Lung (tissue), 11 donors: ENCODE measurements at regions not wholly inside any gene's neighbourhood (a gene's known extent, or its start where the extent isn't known, plus 50 kb on each side); places are given as distances from the start of the nearest gene placed in this dataset.
"Not testable (repeated sequence)": the region's sequence is repeated elsewhere in the genome, so short reads cannot be mapped to it uniquely, and the experiment has no call there.

Experiments
- ATAC-seq: fragments of 200-7000 bp; cut with Tn5 transposase; one replicate; pipeline ENCODE4 v1.9.1; 2020; ENCODE audit warnings: moderate number of reproducible peaks; ENCODE audit not compliant: insufficient read depth, low FRiP score
- DNase-seq, 3 donors: peaks; one replicate each; pipeline ENCODE4 v3.0.0-alpha.2; 2013 to 2017
- H3K27ac ChIP-seq, 2 donors: one replicate each; pipeline ENCODE4 v1.5.1; 2013; ENCODE audit warnings: mild to moderate bottlenecking in 2 of 2, moderate library complexity in 2 of 2, control low read depth in 1 of 2, inconsistent platforms in 1 of 2, low read depth in 1 of 2, low read length in 1 of 2
- H3K27me3 ChIP-seq, 3 donors: one replicate each; pipeline ENCODE4 v1.5.1; 2013; ENCODE audit warnings: low read length in 2 of 3; ENCODE audit not compliant: control insufficient read depth in 3 of 3, insufficient read depth in 3 of 3
- H3K36me3 ChIP-seq, 4 donors: one replicate each; pipeline ENCODE4 v1.5.1; 2013; ENCODE audit warnings: low read length in 4 of 4, mild to moderate bottlenecking in 1 of 4, moderate library complexity in 1 of 4; ENCODE audit not compliant: control insufficient read depth in 4 of 4, insufficient read depth in 4 of 4
- H3K4me1 ChIP-seq, 5 donors: one replicate each; pipeline ENCODE4 v1.5.1; 2013; ENCODE audit warnings: low read length in 5 of 5, mild to moderate bottlenecking in 2 of 5, moderate library complexity in 1 of 5; ENCODE audit not compliant: control insufficient read depth in 5 of 5, insufficient read depth in 5 of 5
- H3K4me3 ChIP-seq: one replicate; pipeline ENCODE4 v1.5.1; 2013; ENCODE audit warnings: mild to moderate bottlenecking, control low read depth, moderate library complexity
- H3K9ac ChIP-seq, 2 donors: one replicate each; pipeline ENCODE4 v1.5.1; 2013; ENCODE audit warnings: low read length in 2 of 2, control low read depth in 1 of 2; ENCODE audit not compliant: insufficient read depth in 1 of 2
- H3K9me3 ChIP-seq, 4 donors: one replicate each; pipeline ENCODE4 v1.5.1; 2013; ENCODE audit warnings: low read length in 3 of 4, mild to moderate bottlenecking in 1 of 4, moderate library complexity in 1 of 4; ENCODE audit not compliant: control insufficient read depth in 4 of 4, insufficient read depth in 3 of 4
- CTCF ChIP-seq: IDR thresholded peaks from 2 replicates; pipeline ENCODE4 v1.5.1; 2012; ENCODE audit warnings: mild to moderate bottlenecking; ENCODE audit errors: control extremely low read depth, extremely low read depth
- WGBS, 2 donors: extraction: QIAGEN DNeasy Blood & Tissue Kit; methylation state at CpG; one replicate each; pipeline ENCODE4 v1.1.7; 2013; 5-methylcytosine and 5-hydroxymethylcytosine counted together
- donor health status: control.
- donor health status: control.
- donor health status: Bipolar disorder and iron deficiency.
- donor health status: healthy.
- donor health status: DM: yes; HTN: yes; CAD: no.

GRCh38 chr1:76687307-76688175 lies 179.7 kb upstream of the ST6GALNAC5 start:
- H3K4me1 ChIP-seq = no peaks in the 10 kb centered on the region
- TF ChIP-seq CTCF = no peak
- DNase-seq (peak in 2 of 3 donors; percentile 44 to 68), ATAC-seq (no peak)
- no peak overlapping the region for H3K27ac ChIP-seq
- H3K4me3 ChIP-seq = no peak overlapping the region
- no peak overlapping the region for H3K9ac ChIP-seq
- peaks cover 0 to 1% (median 0%) of the 10 kb centered on the region in 4 donors for H3K9me3 ChIP-seq
- WGBS, 2 donors = 40 to 55% methylated on average over 6 of the region's 6 CpGs
- H3K36me3 ChIP-seq = no peaks in the 10 kb centered on the region
- no peaks in the 10 kb centered on the region for H3K27me3 ChIP-seq

- Histone ChIP-seq H3K36me3 (no peaks in the 10 kb centered on the region), H3K4me3 (no peak overlapping the region), H3K27me3 (no peaks in the 10 kb centered on the region), H3K27ac (no peak overlapping the region), H3K4me1 (no peaks in the 10 kb centered on the region), H3K9ac (no peak overlapping the region), H3K9me3 (peaks cover 0 to 3% (median under 1%) of the 10 kb centered on the region in 4 donors)
- WGBS, 2 donors = 69 to 77% methylated on average over 3 of the region's 3 CpGs
- no peak for DNase-seq
- ATAC-seq = no peak
- no peak for TF ChIP-seq CTCF
These were observed 176.5 kb upstream of the ST6GALNAC5 start for GRCh38 chr1:76690766-76691165.

GRCh38 chr1:76695535-76695934 lies 171.7 kb upstream of the ST6GALNAC5 start:
- no peak overlapping the region for H3K4me3 ChIP-seq
- WGBS, 2 donors = 33 to 42% methylated on average over 2 of the region's 2 CpGs
- no peaks in the 10 kb centered on the region for H3K27me3 ChIP-seq
- TF ChIP-seq CTCF = no peak
- DNase-seq (no peak), ATAC-seq (no peak)
- H3K27ac ChIP-seq = no peak overlapping the region
- peaks cover 0 to 3% (median under 1%) of the 10 kb centered on the region in 4 donors for H3K9me3 ChIP-seq
- H3K36me3 ChIP-seq = no peaks in the 10 kb centered on the region
- H3K9ac ChIP-seq = no peak overlapping the region
- H3K4me1 ChIP-seq = no peaks in the 10 kb centered on the region

- Histone ChIP-seq H3K9me3 (peaks cover 0 to 3% (median under 1%) of the 10 kb centered on the region in 4 donors), H3K27me3 (no peaks in the 10 kb centered on the region), H3K9ac (no peak overlapping the region), H3K4me3 (no peak overlapping the region), H3K27ac (no peak overlapping the region), H3K36me3 (no peaks in the 10 kb centered on the region), H3K4me1 (no peaks in the 10 kb centered on the region)
- 95 to 97% methylated on average over 3 of the region's 3 CpGs for WGBS, 2 donors
- DNase-seq (no peak), ATAC-seq (no peak)
- TF ChIP-seq CTCF = no peak
These were observed 169.9 kb upstream of the ST6GALNAC5 start for GRCh38 chr1:76697361-76697760.

GRCh38 chr1:76699646-76700045 lies 167.6 kb upstream of the ST6GALNAC5 start:
- H3K9ac ChIP-seq, DNase-seq, H3K9me3 ChIP-seq, H3K27ac ChIP-seq, H3K4me3 ChIP-seq, H3K4me1 ChIP-seq, ATAC-seq, H3K36me3 ChIP-seq, H3K27me3 ChIP-seq: not testable (repeated sequence)
- 98% methylated on average over 21 of the region's 21 CpGs for WGBS, 2 donors
